GM12878 (cell line): ENCODE measurements at regions not wholly inside any gene's neighbourhood (a gene's known extent, or its start where the extent isn't known, plus 50 kb on each side); places are given as distances from the start of the nearest gene placed in this dataset.

Experiments used
- ATAC-seq: fragments of 200-7000 bp; cut with Tn5 transposase; 3 replicates; pipeline ENCODE4 v1.9.1; 2020; ENCODE audit warnings: mild to moderate bottlenecking, moderate library complexity
- BruUV-seq: library from RNA; stranded (reverse); fragments of 400-500 nt; replicated peaks from 2 replicates; lab custom pipeline; 2021; lab: Mats Ljungman, UMichigan
- CTCF ChIA-PET: fragments of 300-600 bp; sonication (Branson Sonifier 250); formaldehyde crosslinking; extraction: SDS; loops from one replicate; lab custom pipeline; 2021; ENCODE audit warnings: inconsistent platforms; lab: Yijun Ruan, JAX
- POLR2A ChIA-PET: fragments of 350-600 bp; formaldehyde crosslinking; extraction: SDS; loops from one replicate; lab custom pipeline; 2021; ENCODE audit warnings: inconsistent platforms; lab: Charles Lee
- RAD21 ChIA-PET: fragments of 300-600 bp; sonication (Branson Sonifier 250); formaldehyde crosslinking; loops from one replicate; lab custom pipeline; 2023; ENCODE audit warnings: antibody characterized with exemption; ENCODE audit not compliant: unreplicated experiment; lab: Charles Lee
- SMC1A ChIA-PET: fragments of 300-600 bp; sonication (Branson Sonifier 250); formaldehyde crosslinking; loops from one replicate; lab custom pipeline; 2023; ENCODE audit not compliant: unreplicated experiment, uncharacterized antibody; lab: Charles Lee
- DNase-seq: peaks from one replicate; pipeline ENCODE4 v3.0.0-alpha.2; 2011; ENCODE audit warnings: low read depth, low spot score
- FAIRE-seq: peaks from 3 replicates; lab custom pipeline; 2011; peaks lifted over from hg19 to GRCh38; lab: Jason Lieb, UNC
- H2AFZ ChIP-seq: 2 replicates; pipeline ENCODE4 v1.6.0; 2011; ENCODE audit warnings: low read depth, low read length, control low read depth; ENCODE audit not compliant: control insufficient read depth
- H3K27ac ChIP-seq: 2 replicates; pipeline ENCODE4 v1.5.1; 2011; ENCODE audit warnings: control low read depth; ENCODE audit not compliant: control insufficient read depth, insufficient read depth
- H3K27me3 ChIP-seq, 2 experiments: replicated peaks in 1 of 2; 2 replicates each; pipeline versions ENCODE4 v1.6.0 to v1.6.1; 2011; ENCODE audit warnings: low read length in 1 of 2; ENCODE audit not compliant: control insufficient read depth in 2 of 2, insufficient read depth in 2 of 2
- H3K36me3 ChIP-seq, 2 experiments: 2 replicates each; pipeline ENCODE4 v1.5.1; 2011; ENCODE audit warnings: low read length in 1 of 2; ENCODE audit not compliant: control insufficient read depth in 2 of 2, insufficient read depth in 2 of 2
- H3K4me1 ChIP-seq: 2 replicates; pipeline ENCODE4 v1.6.1; 2011; ENCODE audit warnings: mild to moderate bottlenecking, low read length, moderate library complexity, mixed read lengths; ENCODE audit not compliant: control insufficient read depth, insufficient read depth
- H3K4me2 ChIP-seq: 2 replicates; pipeline ENCODE4 v1.6.0; 2011; ENCODE audit warnings: control low read depth; ENCODE audit not compliant: control insufficient read depth, insufficient read depth
- H3K4me3 ChIP-seq: fragments of 200-600 bp; sonication (generic); 2 replicates; pipeline ENCODE4 v1.5.1; 2016
- H3K79me2 ChIP-seq: 2 replicates; pipeline ENCODE4 v1.6.0; 2011; ENCODE audit warnings: low read length; ENCODE audit not compliant: control insufficient read depth, insufficient read depth
- H3K9ac ChIP-seq: 2 replicates; pipeline ENCODE4 v1.8.0; 2011; ENCODE audit warnings: low read length, control low read depth, mixed read lengths; ENCODE audit not compliant: control insufficient read depth, insufficient read depth
- H3K9me3 ChIP-seq: replicated peaks from 3 replicates; pipeline ENCODE4 v1.5.1; 2011; ENCODE audit warnings: mild to moderate bottlenecking, low read length; ENCODE audit not compliant: control insufficient read depth, insufficient read depth
- H4K20me1 ChIP-seq: 2 replicates; pipeline ENCODE4 v1.6.0; 2011; ENCODE audit not compliant: control insufficient read depth, insufficient read depth
- ATF7 ChIP-seq: fragments of 450-650 bp; IDR thresholded peaks from 2 replicates; pipeline ENCODE4 v1.6.1; 2016; ENCODE audit warnings: low read depth, mild to moderate bottlenecking
- BACH1 ChIP-seq: fragments of 450-650 bp; IDR thresholded peaks from 2 replicates; pipeline ENCODE4 v1.6.1; 2017; ENCODE audit warnings: mild to moderate bottlenecking, borderline replicate concordance
- BHLHE40 ChIP-seq, 2 experiments: fragments of 450-650 bp in 1 of 2; IDR thresholded peaks; 2 replicates each; pipeline ENCODE4 v1.6.1; 2011 to 2017; ENCODE audit warnings: low read depth in 2 of 2, borderline replicate concordance in 1 of 2, improper control_type of control experiment in 1 of 2, low read length in 1 of 2, mild to moderate bottlenecking in 1 of 2
- CREM ChIP-seq: IDR thresholded peaks from 2 replicates; pipeline ENCODE4 v1.6.1; 2014; ENCODE audit warnings: antibody characterized with exemption, low read depth
- EP300 ChIP-seq, 2 experiments: fragments of 150-350 bp in 1 of 2; IDR thresholded peaks; 2 replicates each; pipeline ENCODE4 v1.6.1; 2011 to 2012; ENCODE audit warnings: low read depth in 2 of 2, low read length in 2 of 2, borderline replicate concordance in 1 of 2, improper control_type of control experiment in 1 of 2, inconsistent platforms in 1 of 2; ENCODE audit not compliant: control insufficient read depth in 1 of 2
- LARP7 ChIP-seq: fragments of 450-650 bp; IDR thresholded peaks from 2 replicates; pipeline ENCODE4 v1.6.1; 2017; ENCODE audit warnings: mild to moderate bottlenecking
- NBN ChIP-seq: fragments of 450-650 bp; IDR thresholded peaks from 2 replicates; pipeline ENCODE4 v1.6.1; 2016
- NR2C2 ChIP-seq: IDR thresholded peaks from 2 replicates; pipeline ENCODE4 v1.6.1; 2011; ENCODE audit warnings: borderline replicate concordance, low read depth; ENCODE audit not compliant: control insufficient read depth, insufficient read length
- SMARCA5 ChIP-seq: fragments of 450-650 bp; IDR thresholded peaks from 2 replicates; pipeline ENCODE4 v1.6.1; 2017; ENCODE audit warnings: mild to moderate bottlenecking
- SRF ChIP-seq, 2 experiments: IDR thresholded peaks; 2 replicates each; pipeline ENCODE4 v1.6.1; 2011; ENCODE audit warnings: low read depth in 2 of 2, low read length in 2 of 2, mild to moderate bottlenecking in 1 of 2, moderate library complexity in 1 of 2
- STAT3 ChIP-seq: IDR thresholded peaks from 2 replicates; pipeline ENCODE4 v1.6.1; 2011; ENCODE audit warnings: low read depth, low read length, improper control_type of control experiment
- WGBS: methylation state at CpG from one replicate; pipeline ENCODE4 v1.1.6; 2016; ENCODE audit warnings: low lambda C conversion rate; ENCODE audit not compliant: insufficient replicate concordance, insufficient coverage; ENCODE audit errors: missing lambda C conversion rate; 5-methylcytosine and 5-hydroxymethylcytosine counted together
- in situ Hi-C: fragments of 300-500 bp; cut with MboI; formaldehyde crosslinking; loops from 9 replicates; pipeline ENCODE4 v1.14.3; 2018; ENCODE audit warnings: mixed read lengths
- intact Hi-C: fragments of 100-400 bp; cut with micrococcal nuclease; formaldehyde crosslinking; loops from one replicate; pipeline ENCODE4 v1.14.2; 2022; ENCODE audit not compliant: unreplicated experiment
- TF ChIP-seq, protein P1 (sequence below): fragments of 450-650 bp; IDR thresholded peaks from 2 replicates; pipeline ENCODE4 v1.6.1; 2017; ENCODE audit warnings: antibody characterized with exemption, mild to moderate bottlenecking, moderate library complexity

DNA sequence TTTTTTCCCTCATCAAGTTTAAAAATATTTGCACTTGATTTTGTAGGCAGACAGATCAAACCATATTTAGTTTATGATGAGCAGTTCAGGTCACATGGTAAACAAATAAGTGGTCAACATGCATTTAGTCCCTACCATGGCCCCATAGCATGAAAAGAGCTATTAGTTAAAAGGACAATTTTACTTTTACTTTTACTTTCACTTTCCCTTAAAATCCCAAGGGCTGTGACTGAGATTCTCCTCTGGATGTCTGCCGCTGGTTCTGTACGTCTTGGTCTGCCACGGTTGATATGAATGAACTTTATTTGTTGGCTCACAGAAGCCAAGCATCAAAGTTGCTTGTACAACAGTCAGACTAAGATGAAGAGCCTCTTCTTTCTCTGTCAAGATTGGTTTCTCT lies 626.2 kb upstream of the CDH7 start:
- FAIRE-seq (no peak), DNase-seq (no peak), ATAC-seq (no peak)
- Histone ChIP-seq H3K4me3 (no peak overlapping the region), H3K4me1 (no peaks in the 10 kb centered on the region), H3K79me2 (no peaks in the 10 kb centered on the region), H4K20me1 (no peaks in the 10 kb centered on the region), H3K9me3 (no peaks in the 10 kb centered on the region; the same call in 2 of the 3 replicates), H3K4me2 (no peak overlapping the region), H2AFZ (no peak overlapping the region), H3K27ac (no peak overlapping the region), H3K36me3 (no peaks in the 10 kb centered on the region), H3K27me3 (no peaks in the 10 kb centered on the region)
- CTCF ChIA-PET, result interaction anchor here (0.7 to 0.9 kb wide), 2 partner anchors 14 to 28 kb away, joined by 3 read pairs; no protein-coding TSS in a partner anchor
- RAD21 ChIA-PET, result no interaction called here
- SMC1A ChIA-PET, result no interaction called here
- BruUV-seq, result no TSS peak
- POLR2A ChIA-PET, result no interaction called here
- 32% methylated on average over 3 of the region's 3 CpGs for WGBS
- in situ Hi-C loops, result no loop called here
- no peak for TF ChIP-seq STAT3
- TF ChIP-seq LARP7, result no peak
- TF ChIP-seq, all 136 proteins: peak for 0
- intact Hi-C loops, result loop anchor here (10.0 kb wide), 1 partner anchor 60 kb away; no protein-coding TSS in a partner anchor
- H3K9ac ChIP-seq, result no peak overlapping the region

DNA sequence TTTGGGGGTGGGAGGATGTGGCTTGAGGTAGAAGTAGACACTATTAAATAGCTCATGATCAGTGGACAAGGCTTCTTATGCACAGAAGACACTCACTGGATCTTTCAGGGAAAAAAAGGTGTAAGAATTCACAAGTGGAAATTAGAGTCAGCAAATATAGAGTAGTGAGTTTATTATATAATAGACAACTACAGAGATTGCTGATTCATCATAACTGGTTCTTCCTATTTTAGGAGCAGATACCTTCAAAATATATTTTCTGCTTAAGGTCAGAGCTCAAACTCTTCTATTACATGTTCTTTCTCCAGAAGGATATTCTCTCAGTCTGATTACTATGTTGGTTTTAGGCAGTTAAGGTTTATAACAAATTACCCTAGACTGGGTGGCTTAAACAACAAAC lies 646.9 kb upstream of the CDH7 start:
- CTCF ChIA-PET, result interaction anchor here (0.8 kb wide), 1 partner anchor 12 kb away, joined by 3 read pairs; no protein-coding TSS in a partner anchor
- intact Hi-C loops, result no loop called here

More for the DNA sequence above, 646.9 kb upstream of the CDH7 start:
- no peak overlapping the region for H3K4me2 ChIP-seq
- H3K27me3 ChIP-seq, result no peaks in the 10 kb centered on the region
- BruUV-seq, result no TSS peak
- no peak for TF ChIP-seq BACH1
- no peak for TF ChIP-seq SMARCA5
- no peak for TF ChIP-seq ATF7
- no peak for TF ChIP-seq CREM
- TF ChIP-seq BHLHE40 (IDR thresholded peaks at IDR 0.05; ENCODE audit: borderline replicate concordance in 1 of 2, low read depth in 2 of 2, low read length in 1 of 2), result no peak
- no peak for TF ChIP-seq SRF (IDR thresholded peaks at IDR 0.05; ENCODE audit: low read depth in 2 of 2, low read length in 2 of 2)
- TF ChIP-seq, protein P1, sequence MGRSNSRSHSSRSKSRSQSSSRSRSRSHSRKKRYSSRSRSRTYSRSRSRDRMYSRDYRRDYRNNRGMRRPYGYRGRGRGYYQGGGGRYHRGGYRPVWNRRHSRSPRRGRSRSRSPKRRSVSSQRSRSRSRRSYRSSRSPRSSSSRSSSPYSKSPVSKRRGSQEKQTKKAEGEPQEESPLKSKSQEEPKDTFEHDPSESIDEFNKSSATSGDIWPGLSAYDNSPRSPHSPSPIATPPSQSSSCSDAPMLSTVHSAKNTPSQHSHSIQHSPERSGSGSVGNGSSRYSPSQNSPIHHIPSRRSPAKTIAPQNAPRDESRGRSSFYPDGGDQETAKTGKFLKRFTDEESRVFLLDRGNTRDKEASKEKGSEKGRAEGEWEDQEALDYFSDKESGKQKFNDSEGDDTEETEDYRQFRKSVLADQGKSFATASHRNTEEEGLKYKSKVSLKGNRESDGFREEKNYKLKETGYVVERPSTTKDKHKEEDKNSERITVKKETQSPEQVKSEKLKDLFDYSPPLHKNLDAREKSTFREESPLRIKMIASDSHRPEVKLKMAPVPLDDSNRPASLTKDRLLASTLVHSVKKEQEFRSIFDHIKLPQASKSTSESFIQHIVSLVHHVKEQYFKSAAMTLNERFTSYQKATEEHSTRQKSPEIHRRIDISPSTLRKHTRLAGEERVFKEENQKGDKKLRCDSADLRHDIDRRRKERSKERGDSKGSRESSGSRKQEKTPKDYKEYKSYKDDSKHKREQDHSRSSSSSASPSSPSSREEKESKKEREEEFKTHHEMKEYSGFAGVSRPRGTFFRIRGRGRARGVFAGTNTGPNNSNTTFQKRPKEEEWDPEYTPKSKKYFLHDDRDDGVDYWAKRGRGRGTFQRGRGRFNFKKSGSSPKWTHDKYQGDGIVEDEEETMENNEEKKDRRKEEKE, result no peak
- TF ChIP-seq NR2C2, result no peak
- TF ChIP-seq EP300 (IDR thresholded peaks at IDR 0.05; ENCODE audit: borderline replicate concordance in 1 of 2, control insufficient read depth in 1 of 2, low read depth in 2 of 2, low read length in 2 of 2), result no peak
- TF ChIP-seq NBN, result no peak
- in situ Hi-C loops, result no loop called here
- no peaks in the 10 kb centered on the region for H3K4me1 ChIP-seq
- no peaks in the 10 kb centered on the region for H3K36me3 ChIP-seq
- H3K9ac ChIP-seq, result no peak overlapping the region
- POLR2A ChIA-PET, result no interaction called here
- H3K79me2 ChIP-seq, result no peaks in the 10 kb centered on the region
- H2AFZ ChIP-seq, result no peak overlapping the region
- SMC1A ChIA-PET, result no interaction called here
- RAD21 ChIA-PET, result interaction anchor here (0.6 kb wide), 1 partner anchor 100 kb away, joined by 4 read pairs; no protein-coding TSS in a partner anchor
- no peaks in the 10 kb centered on the region for H3K9me3 ChIP-seq
- H4K20me1 ChIP-seq, result no peaks in the 10 kb centered on the region
- DNase-seq (no peak), FAIRE-seq (no peak), ATAC-seq (no peak)
- H3K27ac ChIP-seq, result no peak overlapping the region
- H3K4me3 ChIP-seq, result no peak overlapping the region
